Right lung (tissue), 2 donors: ENCODE measurements at regions not wholly inside any gene's neighbourhood (a gene's known extent, or its start where the extent isn't known, plus 50 kb on each side); places are given as distances from the start of the nearest gene placed in this dataset.
A peak's percentile ranks its signal among the peaks of the same experiment; 100 is the strongest.
"Not testable (repeated sequence)": the region's sequence is repeated elsewhere in the genome, so short reads cannot be mapped to it uniquely, and the experiment has no call there.

Experiments used
- DNase-seq, 2 donors: peaks; one replicate each; pipeline ENCODE4 v3.0.0-alpha.2; 2013

GRCh38 chr6:118367314-118367713, 180.8 kb upstream of the PLN start:
- no peak for DNase-seq

- DNase-seq, result no peak
These were observed 177.4 kb upstream of the PLN start for GRCh38 chr6:118370722-118371121.

GRCh38 chr6:118371955-118372354, 176.1 kb upstream of the PLN start:
- no peak for DNase-seq

- no peak for DNase-seq
These were observed 175.7 kb upstream of the PLN start for GRCh38 chr6:118372413-118372812.

- peak; percentile 6 to 20 for DNase-seq
These were observed 170.2 kb upstream of the PLN start for GRCh38 chr6:118377711-118378414.

- not testable (repeated sequence) for DNase-seq
These were observed 167.5 kb upstream of the PLN start for GRCh38 chr6:118380620-118381019.

DNA sequence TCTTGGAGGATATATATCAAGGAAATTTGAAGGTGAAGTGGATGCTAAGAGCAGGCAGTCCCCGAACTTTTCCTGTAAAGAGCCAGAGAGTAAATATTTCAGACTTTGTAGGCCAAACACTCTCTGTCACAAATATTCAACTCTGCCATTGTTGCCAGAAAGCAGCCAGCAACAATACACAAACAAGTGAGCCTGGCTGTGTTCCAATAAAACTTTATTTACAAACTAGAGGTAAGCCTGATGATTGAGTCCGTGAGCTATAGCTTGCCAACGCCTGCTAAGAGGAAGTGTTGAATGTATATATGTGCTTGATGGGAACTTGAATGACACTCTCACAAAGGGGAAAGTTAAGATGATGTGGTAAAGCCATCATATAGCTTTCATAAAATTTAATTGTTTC, 166.0 kb upstream of the PLN start:
- DNase-seq, result no peak

DNA sequence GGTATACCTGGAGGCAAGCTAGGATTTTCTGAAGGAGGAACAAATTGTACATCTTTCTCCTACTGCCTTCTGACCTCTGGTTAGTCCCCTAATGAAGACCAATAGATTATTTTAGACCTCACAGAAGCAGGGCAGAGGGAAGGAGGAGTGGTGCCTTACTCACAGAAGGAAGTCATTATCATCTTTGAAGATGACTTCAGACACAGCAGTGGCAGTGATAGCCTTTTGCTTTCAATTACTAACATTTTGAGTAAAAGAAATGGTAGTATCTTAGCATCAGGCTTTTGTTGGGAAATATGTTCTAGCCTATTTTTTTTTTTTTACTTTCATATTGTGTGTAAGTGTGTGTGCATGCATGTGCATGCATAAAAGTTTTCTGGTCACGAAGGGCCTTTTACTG, 164.2 kb upstream of the PLN start:
- no peak for DNase-seq

GRCh38 chr6:118386975-118387374, 161.1 kb upstream of the PLN start:
- DNase-seq, result no peak

DNA sequence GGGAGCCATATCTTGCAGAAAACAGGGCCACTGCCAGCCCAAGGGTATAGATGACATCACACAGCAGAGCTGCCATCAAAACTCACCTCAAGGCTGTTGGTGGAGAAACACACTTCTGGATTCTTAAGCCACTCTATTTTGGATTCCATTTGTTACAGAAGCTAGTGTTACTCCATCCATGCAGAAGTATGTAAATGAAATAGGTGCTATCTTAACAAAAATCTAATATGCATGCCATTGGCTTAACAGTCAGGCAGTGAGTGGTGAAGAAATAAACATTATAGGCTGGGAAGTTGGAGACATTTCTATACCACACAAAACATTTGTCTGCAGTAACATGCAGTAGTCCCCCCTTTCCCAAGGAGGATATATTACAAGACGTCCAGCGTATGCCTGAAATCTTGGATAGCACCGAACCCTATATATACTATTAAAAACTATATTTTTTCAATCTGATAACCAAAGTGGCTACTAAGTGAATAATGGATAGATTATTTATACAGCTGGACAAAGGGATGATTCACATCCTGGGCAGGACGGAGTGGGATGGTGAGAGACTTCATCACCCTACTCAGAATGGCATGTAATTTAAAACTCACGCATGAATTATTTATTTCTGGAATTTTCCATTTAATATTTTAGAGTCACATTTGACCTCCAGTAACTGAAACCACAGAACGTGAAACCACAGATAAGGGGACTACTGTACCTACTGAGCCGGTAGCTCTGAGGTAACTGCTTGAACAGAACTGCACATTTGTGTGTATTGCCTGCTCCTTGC, 160.0 kb upstream of the PLN start:
- DNase-seq, result no peak

GRCh38 chr6:118391086-118391485, 157.0 kb upstream of the PLN start:
- no peak for DNase-seq

DNA sequence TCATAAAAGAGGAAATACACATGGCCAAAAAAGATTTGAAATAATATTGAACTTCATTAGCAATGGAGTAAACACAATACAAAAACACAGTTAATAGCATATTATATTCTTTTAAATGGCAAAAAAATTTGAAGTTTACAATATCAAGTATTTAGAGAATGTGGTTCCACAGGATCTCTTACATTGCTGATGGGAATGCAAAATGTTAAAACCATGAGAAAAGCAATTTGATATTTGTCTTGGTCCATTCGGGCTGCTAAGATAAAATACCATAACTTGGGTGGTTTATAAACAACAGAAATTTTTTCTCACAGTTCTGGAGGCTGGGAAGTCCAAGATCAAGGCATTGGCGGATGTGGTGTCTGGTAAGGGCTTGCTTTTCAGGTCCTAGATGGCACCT, 154.0 kb upstream of the PLN start:
- DNase-seq, result no peak

- no peak for DNase-seq
These were observed 151.1 kb upstream of the PLN start for GRCh38 chr6:118396969-118397368.

- no peak for DNase-seq
These were observed 150.2 kb upstream of the PLN start for GRCh38 chr6:118397671-118398465.

GRCh38 chr6:118400098-118400497, 148.0 kb upstream of the PLN start:
- DNase-seq, result no peak

DNA sequence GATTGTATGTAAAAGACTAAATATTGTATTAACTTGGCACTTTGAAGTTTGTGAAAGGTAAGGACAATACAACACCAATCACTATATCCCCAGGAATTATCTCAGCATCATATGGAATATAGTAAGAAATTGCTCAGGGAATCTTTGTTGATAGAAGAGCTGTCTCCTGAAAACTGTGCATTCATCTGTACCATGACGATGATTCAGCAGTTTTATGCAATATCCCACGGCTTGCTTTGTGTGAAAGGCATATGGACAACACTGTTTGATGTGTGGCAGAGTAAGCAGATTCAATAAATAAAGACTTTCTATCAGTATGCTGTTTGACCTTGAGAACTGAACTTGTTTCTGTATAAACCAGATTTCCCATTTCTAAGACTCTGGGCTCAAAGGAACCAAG, 147.5 kb upstream of the PLN start:
- DNase-seq, result no peak

GRCh38 chr6:118401325-118401975, 146.6 kb upstream of the PLN start:
- DNase-seq, result no peak

DNA sequence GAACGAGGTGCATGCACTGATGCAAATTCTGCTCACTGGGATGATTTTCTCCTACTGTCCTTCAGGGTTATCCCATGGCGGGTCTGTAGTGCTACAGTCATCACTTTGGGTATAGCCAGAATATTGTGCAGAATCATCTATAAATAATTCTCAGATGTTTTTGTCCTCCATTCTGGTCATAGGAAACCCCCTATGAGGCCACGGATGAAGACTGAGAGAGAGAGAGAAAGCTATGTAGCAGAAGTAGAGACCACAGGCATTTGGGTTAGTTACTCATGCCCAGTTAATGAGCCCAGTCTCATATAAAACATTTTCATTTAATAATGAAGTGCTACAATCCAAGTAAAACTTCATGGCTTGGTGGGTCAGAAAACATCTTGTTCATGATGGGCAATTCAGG, 145.1 kb upstream of the PLN start:
- DNase-seq, result no peak

- DNase-seq, result no peak
These were observed 139.2 kb upstream of the PLN start for GRCh38 chr6:118408863-118409262.

GRCh38 chr6:118410001-118410400, 138.1 kb upstream of the PLN start:
- no peak for DNase-seq
